ENCODE measurements at regions not wholly inside any gene's neighbourhood (a gene's known extent, or its start where the extent isn't known, plus 50 kb on each side); places are given as distances from the start of the nearest gene placed in this dataset.
A peak's percentile ranks its signal among the peaks of the same experiment; 100 is the strongest.

DNA sequence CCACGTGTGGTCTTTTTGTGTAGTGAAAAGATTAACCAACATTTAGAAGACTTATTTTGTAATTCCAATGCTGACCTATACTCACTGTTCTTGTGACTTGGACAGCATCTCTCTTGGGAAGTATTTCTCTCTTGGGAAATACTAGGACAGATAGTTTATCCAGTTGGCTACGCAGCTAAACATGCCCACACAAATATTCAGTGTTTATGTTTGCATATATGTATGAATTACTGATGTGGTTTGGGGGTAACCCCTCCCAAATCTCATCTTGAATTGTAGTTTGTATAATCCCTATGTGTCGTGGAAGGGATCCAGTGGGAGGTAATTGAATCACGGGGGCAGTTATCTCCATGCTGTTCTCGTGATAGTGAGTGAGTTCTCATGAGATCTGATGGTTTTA, 2062.3 kb upstream of the CELF4 start:
- H2AFZ ChIP-seq (ENCODE audit: low read depth, low read length) = no peak overlapping the region
- DNase-seq (ENCODE audit: low read depth) (no peak), FAIRE-seq (no peak)
- no peaks in the 10 kb centered on the region for H3K36me3 ChIP-seq (ENCODE audit: insufficient read depth, low read length)
- H4K20me1 ChIP-seq (ENCODE audit: insufficient read depth, low read length) = no peaks in the 10 kb centered on the region
- H3K27ac Mint-ChIP-seq (ENCODE audit: unreplicated experiment) = no peak overlapping the region
- TF ChIP-seq CTCF (IDR thresholded peaks at IDR 0.05; ENCODE audit: insufficient read depth, low read depth, low read length) (no peak), EZH2 (IDR thresholded peaks at IDR 0.05; ENCODE audit: insufficient read depth, low read length) (no peak)
- H3K9ac ChIP-seq (ENCODE audit: low read length) = no peak overlapping the region
- no peaks in the 10 kb centered on the region for H3K9me3 ChIP-seq (ENCODE audit: insufficient read depth, low read depth, low read length)
- no peak overlapping the region for H3K4me3 Mint-ChIP-seq (ENCODE audit: unreplicated experiment)
- no peaks in the 10 kb centered on the region for H3K27me3 ChIP-seq (ENCODE audit: insufficient read depth, low read length)
- H3K27ac ChIP-seq (ENCODE audit: low read depth, low read length) = no peak overlapping the region
- H3K4me2 ChIP-seq (ENCODE audit: low read length) = no peak overlapping the region
- H3K4me1 Mint-ChIP-seq (ENCODE audit: low read depth, unreplicated experiment) = peaks cover 18% of the 10 kb centered on the region
- H3K36me3 Mint-ChIP-seq (ENCODE audit: low read depth, unreplicated experiment) = no peaks in the 10 kb centered on the region
- H3K79me2 ChIP-seq (ENCODE audit: insufficient read depth, low read length) = no peaks in the 10 kb centered on the region
- peaks cover 5% of the 10 kb centered on the region for H3K4me1 ChIP-seq (ENCODE audit: insufficient read depth, low read length)
- H3K9me3 Mint-ChIP-seq (ENCODE audit: unreplicated experiment) = no peaks in the 10 kb centered on the region
- H3K4me3 ChIP-seq (ENCODE audit: insufficient read depth, low read depth, low read length) = no peak overlapping the region
- no peaks in the 10 kb centered on the region for H3K27me3 Mint-ChIP-seq (ENCODE audit: low read depth, unreplicated experiment)

DNA sequence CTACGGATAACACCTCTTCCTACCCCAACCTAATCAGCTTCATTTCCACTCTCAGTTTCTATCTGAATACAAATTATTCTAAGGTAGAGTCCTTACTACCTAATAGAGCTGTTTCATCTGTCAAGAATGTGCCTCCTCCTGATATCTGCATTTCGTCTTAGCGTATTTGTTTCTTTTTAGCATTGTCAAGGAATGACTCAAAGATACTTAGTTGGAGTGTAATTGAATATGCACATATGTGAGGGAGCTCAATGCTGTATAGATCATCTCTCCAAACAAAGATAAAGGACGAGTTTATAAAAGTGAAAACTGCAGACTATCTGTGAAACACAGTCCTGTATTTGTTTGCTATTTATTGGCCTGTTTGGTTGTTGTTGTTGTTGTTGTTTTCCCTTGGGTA, 2059.4 kb upstream of the CELF4 start:
- TF ChIP-seq CTCF (IDR thresholded peaks at IDR 0.05; ENCODE audit: insufficient read depth, low read depth, low read length) (no peak), EZH2 (IDR thresholded peaks at IDR 0.05; ENCODE audit: insufficient read depth, low read length) (no peak)
- H3K27me3 Mint-ChIP-seq (ENCODE audit: low read depth, unreplicated experiment) = no peaks in the 10 kb centered on the region
- H3K79me2 ChIP-seq (ENCODE audit: insufficient read depth, low read length) = no peaks in the 10 kb centered on the region
- H3K27ac ChIP-seq (ENCODE audit: low read depth, low read length) = peak overlapping the region; percentile 22
- no peaks in the 10 kb centered on the region for H3K36me3 ChIP-seq (ENCODE audit: insufficient read depth, low read length)
- DNase-seq (ENCODE audit: low read depth) = peak; percentile 80
- peaks cover 5% of the 10 kb centered on the region for H3K4me1 ChIP-seq (ENCODE audit: insufficient read depth, low read length)
- peak overlapping the region; percentile 2 for H3K9ac ChIP-seq (ENCODE audit: low read length)
- H3K27me3 ChIP-seq (ENCODE audit: insufficient read depth, low read length) = no peaks in the 10 kb centered on the region
- no peaks in the 10 kb centered on the region for H4K20me1 ChIP-seq (ENCODE audit: insufficient read depth, low read length)
- no peak overlapping the region for H2AFZ ChIP-seq (ENCODE audit: low read depth, low read length)
- no peak overlapping the region for H3K4me3 ChIP-seq (ENCODE audit: insufficient read depth, low read depth, low read length)
- no peaks in the 10 kb centered on the region for H3K9me3 Mint-ChIP-seq (ENCODE audit: unreplicated experiment)
- no peaks in the 10 kb centered on the region for H3K36me3 Mint-ChIP-seq (ENCODE audit: low read depth, unreplicated experiment)
- peak overlapping the region; percentile 0 for H3K27ac Mint-ChIP-seq (ENCODE audit: unreplicated experiment)
- H3K4me2 ChIP-seq (ENCODE audit: low read length) = peak overlapping the region; percentile 73
- H3K9me3 ChIP-seq (ENCODE audit: insufficient read depth, low read depth, low read length) = no peaks in the 10 kb centered on the region
- FAIRE-seq = peak; percentile 76
- peaks cover 37% of the 10 kb centered on the region for H3K4me1 Mint-ChIP-seq (ENCODE audit: low read depth, unreplicated experiment)
- no peak overlapping the region for H3K4me3 Mint-ChIP-seq (ENCODE audit: unreplicated experiment)

GRCh38 chr18:39622431-39622830, 2056.8 kb upstream of the CELF4 start:
- H3K9me3 Mint-ChIP-seq (ENCODE audit: unreplicated experiment) = no peaks in the 10 kb centered on the region
- H4K20me1 ChIP-seq (ENCODE audit: insufficient read depth, low read length) = no peaks in the 10 kb centered on the region
- H3K9ac ChIP-seq (ENCODE audit: low read length) = no peak overlapping the region
- H3K36me3 ChIP-seq (ENCODE audit: insufficient read depth, low read length) = no peaks in the 10 kb centered on the region
- no peak for FAIRE-seq
- peak overlapping the region; percentile 67 for H3K27ac Mint-ChIP-seq (ENCODE audit: unreplicated experiment)
- H3K4me1 Mint-ChIP-seq (ENCODE audit: low read depth, unreplicated experiment) = peaks cover 37% of the 10 kb centered on the region
- no peaks in the 10 kb centered on the region for H3K36me3 Mint-ChIP-seq (ENCODE audit: low read depth, unreplicated experiment)
- peak; percentile 25 for DNase-seq (ENCODE audit: low read depth)
- peaks cover 5% of the 10 kb centered on the region for H3K4me1 ChIP-seq (ENCODE audit: insufficient read depth, low read length)
- no peak overlapping the region for H2AFZ ChIP-seq (ENCODE audit: low read depth, low read length)
- H3K4me2 ChIP-seq (ENCODE audit: low read length) = peak overlapping the region; percentile 21
- TF ChIP-seq EZH2 (IDR thresholded peaks at IDR 0.05; ENCODE audit: insufficient read depth, low read length) = no peak
- no peak for TF ChIP-seq CTCF (IDR thresholded peaks at IDR 0.05; ENCODE audit: insufficient read depth, low read depth, low read length)
- H3K4me3 Mint-ChIP-seq (ENCODE audit: unreplicated experiment) = no peak overlapping the region
- H3K9me3 ChIP-seq (ENCODE audit: insufficient read depth, low read depth, low read length) = no peaks in the 10 kb centered on the region
- H3K27me3 ChIP-seq (ENCODE audit: insufficient read depth, low read length) = no peaks in the 10 kb centered on the region
- no peak overlapping the region for H3K4me3 ChIP-seq (ENCODE audit: insufficient read depth, low read depth, low read length)
- no peaks in the 10 kb centered on the region for H3K27me3 Mint-ChIP-seq (ENCODE audit: low read depth, unreplicated experiment)
- H3K79me2 ChIP-seq (ENCODE audit: insufficient read depth, low read length) = no peaks in the 10 kb centered on the region
- H3K27ac ChIP-seq (ENCODE audit: low read depth, low read length) = no peak overlapping the region
